ENCODE measurements at regions not wholly inside any gene's neighbourhood (a gene's known extent, or its start where the extent isn't known, plus 50 kb on each side); places are given as distances from the start of the nearest gene placed in this dataset.

DNA sequence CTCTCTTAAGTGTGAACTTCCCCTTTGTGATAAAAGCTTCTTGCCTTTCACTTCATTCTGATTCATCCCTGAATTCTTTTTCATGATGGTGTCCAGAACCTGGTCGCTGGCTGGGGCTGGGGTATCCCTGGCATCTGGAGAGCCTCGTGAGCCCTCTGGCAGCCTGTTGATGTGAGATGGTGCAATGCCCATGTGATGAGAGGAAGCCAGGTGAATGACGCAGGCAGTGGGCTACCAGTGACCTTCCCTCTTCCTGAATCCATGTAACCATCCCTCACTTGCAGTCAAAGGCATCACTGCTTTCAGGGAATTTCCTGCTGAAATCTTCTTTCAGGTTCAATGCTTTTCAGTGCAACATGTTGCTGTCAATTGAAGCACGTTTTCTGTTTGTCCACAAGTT, 158.6 kb upstream of the SLC10A2 start (continued):
- TF ChIP-seq, protein P1, sequence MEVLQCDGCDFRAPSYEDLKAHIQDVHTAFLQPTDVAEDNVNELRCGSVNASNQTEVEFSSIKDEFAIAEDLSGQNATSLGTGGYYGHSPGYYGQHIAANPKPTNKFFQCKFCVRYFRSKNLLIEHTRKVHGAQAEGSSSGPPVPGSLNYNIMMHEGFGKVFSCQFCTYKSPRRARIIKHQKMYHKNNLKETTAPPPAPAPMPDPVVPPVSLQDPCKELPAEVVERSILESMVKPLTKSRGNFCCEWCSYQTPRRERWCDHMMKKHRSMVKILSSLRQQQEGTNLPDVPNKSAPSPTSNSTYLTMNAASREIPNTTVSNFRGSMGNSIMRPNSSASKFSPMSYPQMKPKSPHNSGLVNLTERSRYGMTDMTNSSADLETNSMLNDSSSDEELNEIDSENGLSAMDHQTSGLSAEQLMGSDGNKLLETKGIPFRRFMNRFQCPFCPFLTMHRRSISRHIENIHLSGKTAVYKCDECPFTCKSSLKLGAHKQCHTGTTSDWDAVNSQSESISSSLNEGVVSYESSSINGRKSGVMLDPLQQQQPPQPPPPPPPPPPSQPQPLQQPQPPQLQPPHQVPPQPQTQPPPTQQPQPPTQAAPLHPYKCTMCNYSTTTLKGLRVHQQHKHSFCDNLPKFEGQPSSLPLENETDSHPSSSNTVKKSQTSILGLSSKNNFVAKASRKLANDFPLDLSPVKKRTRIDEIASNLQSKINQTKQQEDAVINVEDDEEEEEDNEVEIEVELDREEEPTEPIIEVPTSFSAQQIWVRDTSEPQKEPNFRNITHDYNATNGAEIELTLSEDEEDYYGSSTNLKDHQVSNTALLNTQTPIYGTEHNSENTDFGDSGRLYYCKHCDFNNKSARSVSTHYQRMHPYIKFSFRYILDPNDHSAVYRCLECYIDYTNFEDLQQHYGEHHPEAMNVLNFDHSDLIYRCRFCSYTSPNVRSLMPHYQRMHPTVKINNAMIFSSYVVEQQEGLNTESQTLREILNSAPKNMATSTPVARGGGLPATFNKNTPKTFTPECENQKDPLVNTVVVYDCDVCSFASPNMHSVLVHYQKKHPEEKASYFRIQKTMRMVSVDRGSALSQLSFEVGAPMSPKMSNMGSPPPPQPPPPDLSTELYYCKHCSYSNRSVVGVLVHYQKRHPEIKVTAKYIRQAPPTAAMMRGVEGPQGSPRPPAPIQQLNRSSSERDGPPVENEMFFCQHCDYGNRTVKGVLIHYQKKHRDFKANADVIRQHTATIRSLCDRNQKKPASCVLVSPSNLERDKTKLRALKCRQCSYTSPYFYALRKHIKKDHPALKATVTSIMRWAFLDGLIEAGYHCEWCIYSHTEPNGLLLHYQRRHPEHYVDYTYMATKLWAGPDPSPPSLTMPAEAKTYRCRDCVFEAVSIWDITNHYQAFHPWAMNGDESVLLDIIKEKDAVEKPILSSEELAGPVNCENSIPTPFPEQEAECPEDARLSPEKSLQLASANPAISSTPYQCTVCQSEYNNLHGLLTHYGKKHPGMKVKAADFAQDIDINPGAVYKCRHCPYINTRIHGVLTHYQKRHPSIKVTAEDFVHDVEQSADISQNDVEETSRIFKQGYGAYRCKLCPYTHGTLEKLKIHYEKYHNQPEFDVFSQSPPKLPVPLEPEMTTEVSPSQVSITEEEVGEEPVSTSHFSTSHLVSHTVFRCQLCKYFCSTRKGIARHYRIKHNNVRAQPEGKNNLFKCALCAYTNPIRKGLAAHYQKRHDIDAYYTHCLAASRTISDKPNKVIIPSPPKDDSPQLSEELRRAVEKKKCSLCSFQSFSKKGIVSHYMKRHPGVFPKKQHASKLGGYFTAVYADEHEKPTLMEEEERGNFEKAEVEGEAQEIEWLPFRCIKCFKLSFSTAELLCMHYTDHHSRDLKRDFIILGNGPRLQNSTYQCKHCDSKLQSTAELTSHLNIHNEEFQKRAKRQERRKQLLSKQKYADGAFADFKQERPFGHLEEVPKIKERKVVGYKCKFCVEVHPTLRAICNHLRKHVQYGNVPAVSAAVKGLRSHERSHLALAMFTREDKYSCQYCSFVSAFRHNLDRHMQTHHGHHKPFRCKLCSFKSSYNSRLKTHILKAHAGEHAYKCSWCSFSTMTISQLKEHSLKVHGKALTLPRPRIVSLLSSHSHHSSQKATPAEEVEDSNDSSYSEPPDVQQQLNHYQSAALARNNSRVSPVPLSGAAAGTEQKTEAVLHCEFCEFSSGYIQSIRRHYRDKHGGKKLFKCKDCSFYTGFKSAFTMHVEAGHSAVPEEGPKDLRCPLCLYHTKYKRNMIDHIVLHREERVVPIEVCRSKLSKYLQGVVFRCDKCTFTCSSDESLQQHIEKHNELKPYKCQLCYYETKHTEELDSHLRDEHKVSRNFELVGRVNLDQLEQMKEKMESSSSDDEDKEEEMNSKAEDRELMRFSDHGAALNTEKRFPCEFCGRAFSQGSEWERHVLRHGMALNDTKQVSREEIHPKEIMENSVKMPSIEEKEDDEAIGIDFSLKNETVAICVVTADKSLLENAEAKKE (CRISPR knock-in tag; IDR thresholded peaks at IDR 0.05), result no peak

DNA sequence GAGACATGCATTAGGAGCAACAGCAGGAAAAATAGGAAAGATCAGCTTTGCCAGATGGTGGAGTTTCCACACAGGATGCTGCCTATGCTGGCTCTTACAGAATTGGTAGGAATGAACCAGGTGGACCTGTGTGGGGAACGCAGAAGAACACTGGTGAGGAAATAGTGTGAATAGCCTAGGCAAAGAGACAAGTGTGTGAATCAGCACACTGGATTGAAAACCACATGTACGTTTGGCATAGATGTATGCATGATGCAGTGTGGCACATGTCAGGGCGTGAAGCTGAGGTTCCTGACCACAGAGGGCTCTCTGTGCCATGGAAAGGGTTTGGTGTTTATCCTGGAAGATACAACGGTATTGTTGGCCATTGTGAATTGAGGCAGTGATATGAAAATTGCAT, 156.5 kb upstream of the SLC10A2 start:
- Histone ChIP-seq H3K27ac (ENCODE audit: low read depth) (no peak overlapping the region), H3K27me3 (ENCODE audit: insufficient read depth) (no peaks in the 10 kb centered on the region), H3K36me3 (ENCODE audit: insufficient read depth) (no peaks in the 10 kb centered on the region), H3K4me2 (no peak overlapping the region), H3K79me2 (replicated peaks; ENCODE audit: insufficient read depth) (no peaks in the 10 kb centered on the region), H3F3A (replicated peaks; ENCODE audit: low read depth) (no peaks in the 10 kb centered on the region), H3K9me2 (ENCODE audit: insufficient read depth) (no peaks in the 10 kb centered on the region; the same call in 1 of the 2 replicates), H3K4me1 (ENCODE audit: insufficient read depth) (no peaks in the 10 kb centered on the region), H4K20me1 (replicated peaks; ENCODE audit: insufficient read depth) (no peaks in the 10 kb centered on the region), H2AFZ (no peak overlapping the region), H3K4me3 (no peak overlapping the region)
- H3K27me3 Mint-ChIP-seq (ENCODE audit: insufficient read depth, low read depth, poor library complexity), result no peaks in the 10 kb centered on the region
- H3K4me3 Mint-ChIP-seq, result no peak overlapping the region
- H3K36me3 Mint-ChIP-seq (ENCODE audit: low read depth), result no peaks in the 10 kb centered on the region
- H3K4me1 Mint-ChIP-seq, result no peaks in the 10 kb centered on the region
- DNase-seq (ENCODE audit: low spot score) (no peak), ATAC-seq (no peak)
- H3K9me3 Mint-ChIP-seq, result no peaks in the 10 kb centered on the region; the same call in 2 of the 3 replicates
- no peak overlapping the region for H3K27ac Mint-ChIP-seq
- no peak for TF ChIP-seq NANOG (IDR thresholded peaks at IDR 0.05; ENCODE audit: borderline replicate concordance)
- TF ChIP-seq EZH2phosphoT487 (IDR thresholded peaks at IDR 0.05; ENCODE audit: unreplicated experiment), result no peak
- no peak for TF ChIP-seq POLR2AphosphoS5 (IDR thresholded peaks at IDR 0.05; ENCODE audit: low read depth)
- TF ChIP-seq EZH2 (IDR thresholded peaks at IDR 0.05; ENCODE audit: low read depth, unreplicated experiment), result no peak
- no peak for TF ChIP-seq STAT1 (IDR thresholded peaks at IDR 0.05; ENCODE audit: unreplicated experiment)
- TF ChIP-seq, protein P2, sequence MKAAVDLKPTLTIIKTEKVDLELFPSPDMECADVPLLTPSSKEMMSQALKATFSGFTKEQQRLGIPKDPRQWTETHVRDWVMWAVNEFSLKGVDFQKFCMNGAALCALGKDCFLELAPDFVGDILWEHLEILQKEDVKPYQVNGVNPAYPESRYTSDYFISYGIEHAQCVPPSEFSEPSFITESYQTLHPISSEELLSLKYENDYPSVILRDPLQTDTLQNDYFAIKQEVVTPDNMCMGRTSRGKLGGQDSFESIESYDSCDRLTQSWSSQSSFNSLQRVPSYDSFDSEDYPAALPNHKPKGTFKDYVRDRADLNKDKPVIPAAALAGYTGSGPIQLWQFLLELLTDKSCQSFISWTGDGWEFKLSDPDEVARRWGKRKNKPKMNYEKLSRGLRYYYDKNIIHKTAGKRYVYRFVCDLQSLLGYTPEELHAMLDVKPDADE (IDR thresholded peaks at IDR 0.05), result no peak
- TF ChIP-seq, protein P3, sequence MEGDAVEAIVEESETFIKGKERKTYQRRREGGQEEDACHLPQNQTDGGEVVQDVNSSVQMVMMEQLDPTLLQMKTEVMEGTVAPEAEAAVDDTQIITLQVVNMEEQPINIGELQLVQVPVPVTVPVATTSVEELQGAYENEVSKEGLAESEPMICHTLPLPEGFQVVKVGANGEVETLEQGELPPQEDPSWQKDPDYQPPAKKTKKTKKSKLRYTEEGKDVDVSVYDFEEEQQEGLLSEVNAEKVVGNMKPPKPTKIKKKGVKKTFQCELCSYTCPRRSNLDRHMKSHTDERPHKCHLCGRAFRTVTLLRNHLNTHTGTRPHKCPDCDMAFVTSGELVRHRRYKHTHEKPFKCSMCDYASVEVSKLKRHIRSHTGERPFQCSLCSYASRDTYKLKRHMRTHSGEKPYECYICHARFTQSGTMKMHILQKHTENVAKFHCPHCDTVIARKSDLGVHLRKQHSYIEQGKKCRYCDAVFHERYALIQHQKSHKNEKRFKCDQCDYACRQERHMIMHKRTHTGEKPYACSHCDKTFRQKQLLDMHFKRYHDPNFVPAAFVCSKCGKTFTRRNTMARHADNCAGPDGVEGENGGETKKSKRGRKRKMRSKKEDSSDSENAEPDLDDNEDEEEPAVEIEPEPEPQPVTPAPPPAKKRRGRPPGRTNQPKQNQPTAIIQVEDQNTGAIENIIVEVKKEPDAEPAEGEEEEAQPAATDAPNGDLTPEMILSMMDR (conservative IDR thresholded peaks at IDR 0.05; ENCODE audit: low read depth in 2 of 2), result no peak
- no peak for TF ChIP-seq CREB1 (CRISPR knock-in tag; IDR thresholded peaks at IDR 0.05; ENCODE audit: low read depth)
- TF ChIP-seq, protein P4, sequence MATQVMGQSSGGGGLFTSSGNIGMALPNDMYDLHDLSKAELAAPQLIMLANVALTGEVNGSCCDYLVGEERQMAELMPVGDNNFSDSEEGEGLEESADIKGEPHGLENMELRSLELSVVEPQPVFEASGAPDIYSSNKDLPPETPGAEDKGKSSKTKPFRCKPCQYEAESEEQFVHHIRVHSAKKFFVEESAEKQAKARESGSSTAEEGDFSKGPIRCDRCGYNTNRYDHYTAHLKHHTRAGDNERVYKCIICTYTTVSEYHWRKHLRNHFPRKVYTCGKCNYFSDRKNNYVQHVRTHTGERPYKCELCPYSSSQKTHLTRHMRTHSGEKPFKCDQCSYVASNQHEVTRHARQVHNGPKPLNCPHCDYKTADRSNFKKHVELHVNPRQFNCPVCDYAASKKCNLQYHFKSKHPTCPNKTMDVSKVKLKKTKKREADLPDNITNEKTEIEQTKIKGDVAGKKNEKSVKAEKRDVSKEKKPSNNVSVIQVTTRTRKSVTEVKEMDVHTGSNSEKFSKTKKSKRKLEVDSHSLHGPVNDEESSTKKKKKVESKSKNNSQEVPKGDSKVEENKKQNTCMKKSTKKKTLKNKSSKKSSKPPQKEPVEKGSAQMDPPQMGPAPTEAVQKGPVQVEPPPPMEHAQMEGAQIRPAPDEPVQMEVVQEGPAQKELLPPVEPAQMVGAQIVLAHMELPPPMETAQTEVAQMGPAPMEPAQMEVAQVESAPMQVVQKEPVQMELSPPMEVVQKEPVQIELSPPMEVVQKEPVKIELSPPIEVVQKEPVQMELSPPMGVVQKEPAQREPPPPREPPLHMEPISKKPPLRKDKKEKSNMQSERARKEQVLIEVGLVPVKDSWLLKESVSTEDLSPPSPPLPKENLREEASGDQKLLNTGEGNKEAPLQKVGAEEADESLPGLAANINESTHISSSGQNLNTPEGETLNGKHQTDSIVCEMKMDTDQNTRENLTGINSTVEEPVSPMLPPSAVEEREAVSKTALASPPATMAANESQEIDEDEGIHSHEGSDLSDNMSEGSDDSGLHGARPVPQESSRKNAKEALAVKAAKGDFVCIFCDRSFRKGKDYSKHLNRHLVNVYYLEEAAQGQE (IDR thresholded peaks at IDR 0.05; ENCODE audit: unreplicated experiment), result no peak
- no peak for TF ChIP-seq JUNB (IDR thresholded peaks at IDR 0.05; ENCODE audit: unreplicated experiment)
- no peak for TF ChIP-seq ZNF114 (CRISPR knock-in tag; IDR thresholded peaks at IDR 0.05)
- no peak for TF ChIP-seq ZNF331 (CRISPR knock-in tag; IDR thresholded peaks at IDR 0.05; ENCODE audit: low read depth)

All from GM23338 (cell line).